ENCODE measurements at regions not wholly inside any gene's neighbourhood (a gene's known extent, or its start where the extent isn't known, plus 50 kb on each side); places are given as distances from the start of the nearest gene placed in this dataset.

- Histone ChIP-seq H3K4me1 (ENCODE audit: insufficient read depth, low read length) (no peaks in the 10 kb centered on the region), H3K79me2 (ENCODE audit: insufficient read depth, low read length) (no peaks in the 10 kb centered on the region), H3K4me2 (ENCODE audit: insufficient read depth, low read length) (no peak overlapping the region), H3K27me3 (ENCODE audit: insufficient read depth, low read length) (peaks cover 8% of the 10 kb centered on the region), H3K4me3 (ENCODE audit: insufficient read depth, low read length) (no peak overlapping the region), H3K36me3 (ENCODE audit: insufficient read depth, low read length) (no peaks in the 10 kb centered on the region), H3K9me3 (ENCODE audit: low read depth, low read length) (no peaks in the 10 kb centered on the region), H3K27ac (ENCODE audit: low read depth, low read length) (no peak overlapping the region), H2AFZ (ENCODE audit: low read length) (no peak overlapping the region), H4K20me1 (ENCODE audit: insufficient read depth, low read length) (no peaks in the 10 kb centered on the region)
- DNase-seq (ENCODE audit: insufficient read length, low spot score, missing footprints), result no peak
- TF ChIP-seq, protein P1, sequence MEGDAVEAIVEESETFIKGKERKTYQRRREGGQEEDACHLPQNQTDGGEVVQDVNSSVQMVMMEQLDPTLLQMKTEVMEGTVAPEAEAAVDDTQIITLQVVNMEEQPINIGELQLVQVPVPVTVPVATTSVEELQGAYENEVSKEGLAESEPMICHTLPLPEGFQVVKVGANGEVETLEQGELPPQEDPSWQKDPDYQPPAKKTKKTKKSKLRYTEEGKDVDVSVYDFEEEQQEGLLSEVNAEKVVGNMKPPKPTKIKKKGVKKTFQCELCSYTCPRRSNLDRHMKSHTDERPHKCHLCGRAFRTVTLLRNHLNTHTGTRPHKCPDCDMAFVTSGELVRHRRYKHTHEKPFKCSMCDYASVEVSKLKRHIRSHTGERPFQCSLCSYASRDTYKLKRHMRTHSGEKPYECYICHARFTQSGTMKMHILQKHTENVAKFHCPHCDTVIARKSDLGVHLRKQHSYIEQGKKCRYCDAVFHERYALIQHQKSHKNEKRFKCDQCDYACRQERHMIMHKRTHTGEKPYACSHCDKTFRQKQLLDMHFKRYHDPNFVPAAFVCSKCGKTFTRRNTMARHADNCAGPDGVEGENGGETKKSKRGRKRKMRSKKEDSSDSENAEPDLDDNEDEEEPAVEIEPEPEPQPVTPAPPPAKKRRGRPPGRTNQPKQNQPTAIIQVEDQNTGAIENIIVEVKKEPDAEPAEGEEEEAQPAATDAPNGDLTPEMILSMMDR (IDR thresholded peaks at IDR 0.05; ENCODE audit: extremely low read depth, low read depth, low read length), result no peak
Observed at GRCh38 chr6:44528716-44529115, 141.2 kb downstream of the CDC5L start.

DNA sequence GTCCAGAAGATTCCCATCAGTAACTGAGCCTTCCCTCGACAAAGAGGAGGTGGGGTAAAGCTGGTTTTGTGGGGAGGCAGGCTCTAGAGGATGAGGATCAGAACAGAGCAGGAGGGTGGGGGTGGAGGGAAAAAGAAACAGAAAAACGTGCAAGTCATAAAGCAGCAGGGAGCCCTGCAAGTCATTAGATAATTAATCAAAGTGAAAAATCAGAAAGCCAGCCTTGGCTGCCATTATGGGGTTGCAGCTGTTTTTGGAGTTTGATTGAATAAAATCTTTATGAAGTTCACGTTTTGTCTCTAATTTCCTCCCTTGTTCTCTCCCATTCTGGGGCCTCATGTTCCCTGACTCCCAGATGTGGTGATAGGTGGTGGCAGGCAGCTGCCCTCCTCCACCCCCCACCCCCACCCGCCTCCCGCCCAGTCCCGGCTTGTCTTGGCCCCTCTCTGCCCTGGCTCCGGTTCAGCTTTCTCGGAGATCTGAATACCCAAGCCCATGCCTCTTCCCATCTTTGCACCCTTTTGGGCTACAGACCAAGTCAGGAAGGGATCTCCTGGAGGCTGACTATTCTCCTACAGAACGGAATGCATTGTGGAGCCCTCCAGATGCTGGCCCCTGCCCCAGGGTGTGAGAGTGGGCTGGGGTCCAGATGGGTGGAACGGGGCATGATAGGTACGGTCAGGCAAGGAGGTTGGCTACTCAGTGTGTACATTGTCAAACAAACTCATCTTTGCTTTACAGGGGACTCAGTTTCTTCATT, 141.8 kb downstream of the CDC5L start:
- Histone ChIP-seq H3K4me3 (ENCODE audit: insufficient read depth, low read length) (no peak overlapping the region), H3K27ac (ENCODE audit: low read depth, low read length) (no peak overlapping the region), H3K27me3 (ENCODE audit: insufficient read depth, low read length) (peaks cover 8% of the 10 kb centered on the region), H3K4me2 (ENCODE audit: insufficient read depth, low read length) (no peak overlapping the region), H2AFZ (ENCODE audit: low read length) (no peak overlapping the region), H3K36me3 (ENCODE audit: insufficient read depth, low read length) (no peaks in the 10 kb centered on the region), H4K20me1 (ENCODE audit: insufficient read depth, low read length) (no peaks in the 10 kb centered on the region), H3K9me3 (ENCODE audit: low read depth, low read length) (no peaks in the 10 kb centered on the region), H3K4me1 (ENCODE audit: insufficient read depth, low read length) (no peaks in the 10 kb centered on the region), H3K79me2 (ENCODE audit: insufficient read depth, low read length) (no peaks in the 10 kb centered on the region)
- TF ChIP-seq, protein P1 (IDR thresholded peaks at IDR 0.05; ENCODE audit: extremely low read depth, low read depth, low read length), result no peak
- no peak for DNase-seq (ENCODE audit: insufficient read length, low spot score, missing footprints)

DNA sequence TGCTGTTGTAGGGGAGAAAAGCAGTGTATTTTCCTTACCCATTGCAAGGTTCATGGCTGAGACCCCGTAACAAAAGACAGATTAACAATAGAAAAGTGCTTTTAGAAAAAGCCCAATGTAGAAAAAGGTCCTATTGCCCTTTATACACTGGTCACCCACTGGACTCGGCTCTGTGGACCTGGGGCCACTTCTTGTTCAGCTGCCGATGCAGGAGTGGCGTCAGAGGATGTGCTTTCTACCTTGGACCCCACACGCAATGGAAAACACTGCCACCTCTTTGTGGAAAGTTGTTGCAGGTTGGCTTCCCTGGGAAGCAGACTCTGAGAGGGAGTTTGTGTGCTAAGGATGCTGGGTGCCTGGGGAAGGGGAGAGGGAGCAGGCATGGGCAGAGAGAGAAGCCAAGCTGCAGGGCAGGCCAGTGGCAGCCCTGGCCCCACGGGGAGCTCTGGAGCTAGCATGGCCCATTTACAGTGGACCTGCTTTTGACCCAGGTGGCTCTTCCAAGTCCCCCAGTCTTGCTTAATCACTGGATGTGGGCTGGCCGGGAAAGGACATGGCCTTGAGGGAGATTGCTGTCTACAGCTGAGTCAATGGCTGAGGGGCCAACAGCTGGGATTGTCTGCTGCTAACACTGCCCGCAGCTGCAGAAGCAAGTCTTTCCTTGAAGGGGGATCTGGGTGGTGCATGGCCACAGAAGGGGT, 142.9 kb downstream of the CDC5L start:
- Histone ChIP-seq H3K4me3 (ENCODE audit: insufficient read depth, low read length) (no peak overlapping the region), H3K79me2 (ENCODE audit: insufficient read depth, low read length) (no peaks in the 10 kb centered on the region), H2AFZ (ENCODE audit: low read length) (no peak overlapping the region), H3K36me3 (ENCODE audit: insufficient read depth, low read length) (no peaks in the 10 kb centered on the region), H4K20me1 (ENCODE audit: insufficient read depth, low read length) (no peaks in the 10 kb centered on the region), H3K9me3 (ENCODE audit: low read depth, low read length) (no peaks in the 10 kb centered on the region), H3K4me1 (ENCODE audit: insufficient read depth, low read length) (no peaks in the 10 kb centered on the region), H3K27me3 (ENCODE audit: insufficient read depth, low read length) (peaks cover 8% of the 10 kb centered on the region), H3K27ac (ENCODE audit: low read depth, low read length) (no peak overlapping the region), H3K4me2 (ENCODE audit: insufficient read depth, low read length) (no peak overlapping the region)
- TF ChIP-seq, protein P1 (IDR thresholded peaks at IDR 0.05; ENCODE audit: extremely low read depth, low read depth, low read length), result no peak
- DNase-seq (ENCODE audit: insufficient read length, low spot score, missing footprints), result peak; percentile 52

GRCh38 chr6:44530910-44531234, 143.4 kb downstream of the CDC5L start:
- H3K79me2 ChIP-seq (ENCODE audit: insufficient read depth, low read length), result no peaks in the 10 kb centered on the region
- DNase-seq (ENCODE audit: insufficient read length, low spot score, missing footprints), result no peak
- H3K4me1 ChIP-seq (ENCODE audit: insufficient read depth, low read length), result no peaks in the 10 kb centered on the region
- H3K4me2 ChIP-seq (ENCODE audit: insufficient read depth, low read length), result no peak overlapping the region
- H3K9me3 ChIP-seq (ENCODE audit: low read depth, low read length), result no peaks in the 10 kb centered on the region
- H3K27me3 ChIP-seq (ENCODE audit: insufficient read depth, low read length), result peaks cover 8% of the 10 kb centered on the region
- no peak overlapping the region for H3K27ac ChIP-seq (ENCODE audit: low read depth, low read length)
- H3K4me3 ChIP-seq (ENCODE audit: insufficient read depth, low read length), result no peak overlapping the region
- no peaks in the 10 kb centered on the region for H4K20me1 ChIP-seq (ENCODE audit: insufficient read depth, low read length)
- H3K36me3 ChIP-seq (ENCODE audit: insufficient read depth, low read length), result no peaks in the 10 kb centered on the region
- H2AFZ ChIP-seq (ENCODE audit: low read length), result no peak overlapping the region
- TF ChIP-seq, protein P1 (IDR thresholded peaks at IDR 0.05; ENCODE audit: extremely low read depth, low read depth, low read length), result no peak

All from osteoblast (primary cell).